NCI-H2227 (cell line): ENCODE measurements at regions not wholly inside any gene's neighbourhood (a gene's known extent, or its start where the extent isn't known, plus 50 kb on each side); places are given as distances from the start of the nearest gene placed in this dataset.

Experiments
- DNase-seq: peaks from one replicate; lab custom pipeline; 2025; ENCODE audit not compliant: unreplicated experiment; lab: John Stamatoyannopoulos, UW

- DNase-seq, result no peak
Observed at GRCh38 chr15:95226835-95227234, 995.5 kb downstream of the MCTP2 start.

- no peak for DNase-seq
Observed at GRCh38 chr15:95227235-95227634, 995.9 kb downstream of the MCTP2 start.

DNA sequence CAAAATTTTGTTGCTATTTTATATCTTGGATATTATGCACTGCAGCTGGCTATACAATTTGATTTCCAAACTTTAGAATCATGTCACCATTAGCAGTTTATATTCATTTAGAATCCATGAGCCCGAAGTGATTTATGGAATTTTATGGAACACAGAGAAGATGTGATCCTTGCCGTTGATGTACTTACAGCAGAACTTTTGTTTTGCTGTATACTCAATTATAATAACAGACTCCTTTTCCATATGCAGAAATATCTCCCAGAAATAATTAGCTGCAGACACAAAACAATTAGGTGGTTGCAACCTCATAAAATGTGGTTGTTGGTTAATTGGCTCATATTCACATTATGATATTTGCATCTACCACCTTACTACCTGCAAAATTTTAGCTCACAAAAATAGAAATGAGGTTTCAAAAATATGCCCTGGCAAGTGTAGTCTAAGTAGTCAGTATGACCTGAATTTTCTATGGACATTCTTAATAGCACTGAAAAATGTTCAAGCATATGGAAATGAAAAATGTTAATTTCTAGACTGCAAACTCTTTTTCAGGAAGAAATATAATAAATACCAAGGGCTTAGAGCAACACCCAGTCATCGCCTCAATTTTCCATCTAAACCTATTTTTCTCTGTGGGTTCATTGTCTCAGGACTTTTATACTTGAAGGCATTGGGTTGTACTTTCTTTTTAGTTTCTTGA is 997.6 kb downstream of the MCTP2 start:
- no peak for DNase-seq

DNA sequence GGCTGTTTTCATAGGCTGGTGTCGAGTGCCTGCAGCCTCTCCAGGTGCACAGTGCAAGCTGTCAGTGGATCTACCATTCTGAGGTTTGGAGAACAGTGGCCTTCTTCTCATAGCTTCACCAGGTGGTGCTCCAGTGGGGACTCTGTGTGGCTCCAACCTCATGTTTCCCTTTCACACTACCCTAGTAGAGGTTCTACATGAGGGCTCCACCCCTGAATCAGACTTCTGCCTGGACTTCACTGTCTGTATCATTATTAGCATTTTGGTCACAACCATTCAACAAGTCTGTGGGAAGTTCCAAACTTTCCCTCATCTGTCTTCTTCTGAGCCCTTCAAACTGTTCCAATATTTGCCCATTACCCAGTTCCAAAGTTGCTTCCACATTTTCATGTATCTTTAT is 1003.7 kb downstream of the MCTP2 start:
- no peak for DNase-seq

GRCh38 chr15:95247071-95247984 is 1016.0 kb downstream of the MCTP2 start:
- DNase-seq, result no peak

- DNase-seq, result no peak
Observed at GRCh38 chr15:95249524-95249923, 1018.2 kb downstream of the MCTP2 start.

GRCh38 chr15:95252404-95252803 is 1021.0 kb downstream of the MCTP2 start:
- DNase-seq, result no peak

- DNase-seq, result no peak
Observed at GRCh38 chr15:95254263-95254662, 1022.9 kb downstream of the MCTP2 start.

DNA sequence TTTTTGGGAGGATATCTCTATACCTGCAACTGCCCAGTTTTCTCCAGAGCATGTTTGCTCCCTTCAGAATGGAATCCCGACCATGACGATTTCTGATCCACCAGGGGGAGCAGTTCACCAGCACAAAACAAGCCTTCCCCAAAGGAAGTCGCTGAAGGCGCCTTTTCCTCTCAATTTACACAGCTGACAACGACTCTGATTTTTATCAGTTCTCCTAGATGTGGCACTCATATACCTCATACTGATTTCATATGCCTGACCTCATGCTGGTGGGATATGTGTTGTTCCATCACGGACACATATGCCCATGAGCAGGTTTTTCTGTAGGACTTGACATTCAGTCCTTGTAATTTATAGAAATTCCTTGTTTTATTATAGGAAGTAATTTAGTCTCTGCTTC is 1028.2 kb downstream of the MCTP2 start:
- DNase-seq, result peak; percentile 54

DNA sequence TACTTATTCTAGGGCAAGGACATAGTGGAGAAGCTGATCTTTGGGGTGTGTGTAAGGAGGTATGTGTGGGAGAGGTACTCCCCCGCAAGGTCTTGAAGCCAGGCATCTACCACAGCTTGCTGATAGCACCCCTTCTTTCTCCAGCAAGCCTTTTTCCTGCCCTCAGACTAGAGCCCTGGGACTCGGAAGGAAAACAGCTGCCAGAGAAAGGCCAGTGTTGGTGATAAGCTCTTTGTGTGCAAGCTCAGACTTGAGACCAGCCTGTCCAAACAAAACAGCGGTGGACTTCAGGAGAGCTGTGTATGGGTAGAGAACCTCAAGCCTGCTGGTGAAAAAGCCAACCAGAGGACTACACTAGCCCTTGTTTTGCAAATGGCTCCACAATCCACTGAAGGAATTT is 1028.6 kb downstream of the MCTP2 start:
- DNase-seq, result no peak

DNA sequence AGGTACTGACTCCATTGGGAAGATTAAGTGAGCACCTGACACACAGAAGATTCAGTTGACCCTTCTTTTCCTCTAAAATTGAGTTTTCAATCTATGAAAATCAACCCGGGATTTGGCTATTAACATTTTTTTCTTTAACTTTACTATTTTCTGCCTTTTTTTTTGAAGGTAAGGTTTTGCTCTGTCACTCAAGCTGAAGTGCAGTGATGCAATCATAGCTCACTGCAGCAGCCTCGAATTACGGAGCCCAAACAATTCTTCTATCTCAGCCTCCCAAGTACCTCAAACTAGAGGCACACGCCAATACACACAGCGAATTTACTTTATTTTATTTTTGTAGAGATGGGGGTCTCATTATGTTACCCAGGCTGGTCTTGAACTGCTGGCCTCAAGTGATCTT is 1029.5 kb downstream of the MCTP2 start:
- no peak for DNase-seq

GRCh38 chr15:95261546-95261945 is 1030.2 kb downstream of the MCTP2 start:
- no peak for DNase-seq

GRCh38 chr15:95261968-95262367 is 1030.6 kb downstream of the MCTP2 start:
- DNase-seq, result no peak

DNA sequence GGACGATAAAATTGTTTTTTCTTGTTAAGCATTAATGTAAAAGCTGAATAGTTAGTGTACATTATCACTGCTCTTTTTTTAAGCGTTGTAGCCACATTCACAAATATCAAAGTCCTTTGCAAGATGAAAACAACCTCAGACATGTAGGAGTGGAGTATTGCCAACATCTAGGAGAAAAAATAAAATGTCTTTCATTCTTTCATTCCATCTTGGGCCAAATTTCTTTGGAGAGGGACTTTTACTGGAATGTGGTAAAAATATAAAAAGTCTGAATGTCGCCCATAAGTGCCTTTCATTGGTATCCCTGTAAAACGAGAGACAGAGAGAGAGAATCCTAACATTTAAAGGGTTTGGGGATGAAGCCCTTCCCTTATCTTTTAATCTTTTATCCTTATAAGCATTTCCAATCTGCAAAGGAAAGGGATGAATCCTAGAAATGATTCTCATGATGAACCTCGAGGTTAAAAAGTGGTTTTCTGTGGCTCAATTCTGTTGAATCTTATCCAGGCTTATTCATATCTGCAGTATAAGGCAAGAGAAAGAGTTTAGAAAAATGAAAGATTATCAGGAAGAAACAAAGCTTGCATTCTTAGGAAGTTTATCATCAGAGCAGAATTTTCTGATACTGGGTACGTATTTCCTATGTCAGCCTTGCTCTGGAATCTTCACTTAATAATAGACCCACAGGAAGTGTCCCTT is 1031.7 kb downstream of the MCTP2 start:
- DNase-seq, result no peak

DNA sequence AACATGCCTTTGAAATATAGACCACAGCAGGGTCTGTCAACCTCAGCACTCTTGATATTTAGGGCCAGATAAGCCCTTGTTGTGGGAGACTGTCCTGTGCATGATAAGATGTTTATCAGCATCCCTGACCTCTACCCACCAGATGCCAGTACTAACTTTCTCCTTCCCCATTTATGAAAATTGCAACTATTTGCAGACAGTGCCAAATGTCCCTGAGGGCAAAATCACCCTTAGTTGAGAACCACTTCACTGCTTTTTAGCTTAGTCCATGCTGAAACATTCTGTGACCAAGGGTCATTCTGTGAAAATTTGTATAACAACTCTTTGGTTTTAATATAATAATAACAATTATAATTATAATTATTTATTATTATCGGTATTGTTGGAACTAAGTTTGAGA is 1032.4 kb downstream of the MCTP2 start:
- no peak for DNase-seq

GRCh38 chr15:95265419-95265997 is 1034.1 kb downstream of the MCTP2 start:
- DNase-seq, result no peak

- DNase-seq, result no peak
Observed at GRCh38 chr15:95266451-95267061, 1035.2 kb downstream of the MCTP2 start.

- DNase-seq, result no peak
Observed at GRCh38 chr15:95267481-95267880, 1036.1 kb downstream of the MCTP2 start.

- no peak for DNase-seq
Observed at GRCh38 chr15:95269242-95270183, 1038.2 kb downstream of the MCTP2 start.

DNA sequence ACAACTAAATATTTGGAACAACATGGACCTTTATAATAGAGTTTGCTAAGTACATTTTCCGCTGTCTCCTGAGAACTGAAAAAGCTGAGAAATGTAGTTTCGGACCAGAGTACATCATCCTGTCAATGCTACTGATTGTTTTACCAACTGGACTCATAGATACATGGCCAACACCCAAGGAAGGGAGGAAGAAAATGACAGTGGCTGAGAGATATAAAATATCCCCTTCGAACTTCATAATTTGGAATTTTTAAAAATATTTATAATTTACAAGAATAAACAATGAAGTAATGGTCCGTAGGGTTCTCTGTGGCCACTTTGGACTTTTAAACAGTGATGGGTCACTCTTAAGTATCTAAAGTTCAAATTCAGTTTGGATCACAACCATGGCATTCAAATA is 1042.7 kb downstream of the MCTP2 start:
- no peak for DNase-seq
